ENCODE measurements at regions not wholly inside any gene's neighbourhood (a gene's known extent, or its start where the extent isn't known, plus 50 kb on each side); places are given as distances from the start of the nearest gene placed in this dataset.
A peak's percentile ranks its signal among the peaks of the same experiment; 100 is the strongest.

DNA sequence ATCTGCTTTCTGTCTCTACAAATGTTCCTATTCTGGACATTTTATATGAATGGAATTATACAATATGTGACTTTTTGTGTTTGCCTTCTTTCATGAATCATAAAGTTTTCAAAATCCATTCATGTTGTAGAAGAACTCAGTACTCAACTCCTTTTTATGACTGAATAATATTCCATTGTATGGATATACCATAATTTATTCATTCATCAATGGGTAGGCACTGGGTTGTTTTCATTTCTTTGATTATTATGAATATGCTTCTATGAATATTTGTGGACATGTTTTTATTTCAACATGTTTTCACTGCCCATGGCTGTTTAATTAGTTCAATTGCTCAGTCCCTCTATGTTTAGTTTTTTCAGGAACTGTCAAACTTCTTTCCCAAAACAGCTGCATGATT lies 76.5 kb upstream of the GTSF1L start:
- no peak overlapping the region for H3K27ac ChIP-seq (ENCODE audit: low read depth, low read length, poor library complexity, severe bottlenecking)
- H3K4me3 ChIP-seq (ENCODE audit: low read depth, low read length, poor library complexity, severe bottlenecking), result no peak overlapping the region
- no peaks in the 10 kb centered on the region for H3F3A ChIP-seq (ENCODE audit: insufficient read depth, low read length)
- peaks cover 29% of the 10 kb centered on the region for H3K4me1 ChIP-seq (ENCODE audit: insufficient read depth, low read length, severe bottlenecking)
- no peaks in the 10 kb centered on the region for H4K20me1 ChIP-seq (ENCODE audit: insufficient read depth, low read length)
- H3K27me3 ChIP-seq (ENCODE audit: insufficient read depth, low read length), result no peaks in the 10 kb centered on the region
- H3K79me2 ChIP-seq (ENCODE audit: insufficient read depth, low read length), result no peaks in the 10 kb centered on the region
- H3K4me2 ChIP-seq (ENCODE audit: low read length), result no peak overlapping the region
- no peaks in the 10 kb centered on the region for H3K9me2 ChIP-seq (ENCODE audit: low read depth, low read length)
- no peak overlapping the region for H2AFZ ChIP-seq (ENCODE audit: low read length)
- no peaks in the 10 kb centered on the region for H3K36me3 ChIP-seq (ENCODE audit: insufficient read depth, low read length)
- H3K9ac ChIP-seq (ENCODE audit: low read length), result no peak overlapping the region
- H3K9me3 ChIP-seq (ENCODE audit: low read length), result peaks cover 10% of the 10 kb centered on the region
- TF ChIP-seq EZH2 (IDR thresholded peaks at IDR 0.05; ENCODE audit: borderline replicate concordance, low read length), result no peak
- TF ChIP-seq, protein P1, sequence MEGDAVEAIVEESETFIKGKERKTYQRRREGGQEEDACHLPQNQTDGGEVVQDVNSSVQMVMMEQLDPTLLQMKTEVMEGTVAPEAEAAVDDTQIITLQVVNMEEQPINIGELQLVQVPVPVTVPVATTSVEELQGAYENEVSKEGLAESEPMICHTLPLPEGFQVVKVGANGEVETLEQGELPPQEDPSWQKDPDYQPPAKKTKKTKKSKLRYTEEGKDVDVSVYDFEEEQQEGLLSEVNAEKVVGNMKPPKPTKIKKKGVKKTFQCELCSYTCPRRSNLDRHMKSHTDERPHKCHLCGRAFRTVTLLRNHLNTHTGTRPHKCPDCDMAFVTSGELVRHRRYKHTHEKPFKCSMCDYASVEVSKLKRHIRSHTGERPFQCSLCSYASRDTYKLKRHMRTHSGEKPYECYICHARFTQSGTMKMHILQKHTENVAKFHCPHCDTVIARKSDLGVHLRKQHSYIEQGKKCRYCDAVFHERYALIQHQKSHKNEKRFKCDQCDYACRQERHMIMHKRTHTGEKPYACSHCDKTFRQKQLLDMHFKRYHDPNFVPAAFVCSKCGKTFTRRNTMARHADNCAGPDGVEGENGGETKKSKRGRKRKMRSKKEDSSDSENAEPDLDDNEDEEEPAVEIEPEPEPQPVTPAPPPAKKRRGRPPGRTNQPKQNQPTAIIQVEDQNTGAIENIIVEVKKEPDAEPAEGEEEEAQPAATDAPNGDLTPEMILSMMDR (IDR thresholded peaks at IDR 0.05; ENCODE audit: low read length), result no peak

DNA sequence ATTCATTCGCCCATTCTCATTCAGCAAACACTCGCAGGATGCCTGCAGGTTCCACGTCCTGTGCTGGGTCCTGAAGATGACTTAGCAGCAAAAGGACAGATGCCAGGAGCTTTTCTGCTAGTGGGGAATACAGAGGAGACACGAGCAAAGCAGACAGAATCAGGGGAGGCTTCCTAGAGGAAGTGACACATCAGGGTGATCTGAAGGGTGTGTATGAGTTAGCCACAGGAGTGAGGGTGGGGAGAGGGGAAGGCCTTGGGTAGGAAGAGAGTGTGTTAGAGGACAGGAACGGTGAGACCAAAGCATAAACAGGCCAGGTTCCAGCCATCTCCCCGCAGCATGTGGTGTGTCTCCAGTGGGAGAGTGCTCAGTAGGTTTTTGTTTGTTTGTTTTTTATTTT lies 73.4 kb upstream of the GTSF1L start:
- H3K9me3 ChIP-seq (ENCODE audit: low read length), result peaks cover 12% of the 10 kb centered on the region
- H3K27ac ChIP-seq (ENCODE audit: low read depth, low read length, poor library complexity, severe bottlenecking), result peak overlapping the region; percentile 82
- TF ChIP-seq, protein P1 (IDR thresholded peaks at IDR 0.05; ENCODE audit: low read length), result no peak
- no peak overlapping the region for H3K4me3 ChIP-seq (ENCODE audit: low read depth, low read length, poor library complexity, severe bottlenecking)
- H3K4me2 ChIP-seq (ENCODE audit: low read length), result peak overlapping the region; percentile 57
- no peaks in the 10 kb centered on the region for H3K9me2 ChIP-seq (ENCODE audit: low read depth, low read length)
- no peaks in the 10 kb centered on the region for H3F3A ChIP-seq (ENCODE audit: insufficient read depth, low read length)
- H4K20me1 ChIP-seq (ENCODE audit: insufficient read depth, low read length), result no peaks in the 10 kb centered on the region
- H3K27me3 ChIP-seq (ENCODE audit: insufficient read depth, low read length), result no peaks in the 10 kb centered on the region
- peak overlapping the region; percentile 39; the same call in 1 of the 2 replicates for H3K9ac ChIP-seq (ENCODE audit: low read length)
- no peaks in the 10 kb centered on the region for H3K79me2 ChIP-seq (ENCODE audit: insufficient read depth, low read length)
- H3K36me3 ChIP-seq (ENCODE audit: insufficient read depth, low read length), result no peaks in the 10 kb centered on the region
- peaks cover 36% of the 10 kb centered on the region for H3K4me1 ChIP-seq (ENCODE audit: insufficient read depth, low read length, severe bottlenecking)
- H2AFZ ChIP-seq (ENCODE audit: low read length), result no peak overlapping the region

DNA sequence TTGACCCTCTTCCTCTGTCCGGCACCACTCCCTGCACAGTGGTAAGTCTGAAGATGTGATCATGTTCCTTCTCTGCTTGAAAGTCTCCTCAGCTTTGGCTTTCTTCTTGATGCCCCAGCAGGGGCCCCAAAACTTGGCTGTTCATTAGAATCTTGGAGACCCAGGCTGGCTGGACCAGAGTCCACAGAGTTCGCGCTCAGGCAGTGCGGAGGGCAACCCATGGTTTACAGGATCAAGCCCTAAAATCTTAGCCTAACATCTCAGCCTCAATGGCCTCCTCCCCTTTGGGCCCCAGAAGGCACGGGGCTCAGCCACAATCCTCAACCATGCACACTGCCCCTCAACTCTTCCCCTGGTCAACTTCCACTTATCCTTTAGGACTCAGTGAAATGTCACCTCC lies 72.9 kb upstream of the GTSF1L start:
- no peaks in the 10 kb centered on the region for H3K9me2 ChIP-seq (ENCODE audit: low read depth, low read length)
- peak overlapping the region; percentile 57 for H3K4me2 ChIP-seq (ENCODE audit: low read length)
- H4K20me1 ChIP-seq (ENCODE audit: insufficient read depth, low read length), result no peaks in the 10 kb centered on the region
- peak overlapping the region; percentile 82 for H3K27ac ChIP-seq (ENCODE audit: low read depth, low read length, poor library complexity, severe bottlenecking)
- no peaks in the 10 kb centered on the region for H3K36me3 ChIP-seq (ENCODE audit: insufficient read depth, low read length)
- no peaks in the 10 kb centered on the region for H3K27me3 ChIP-seq (ENCODE audit: insufficient read depth, low read length)
- no peaks in the 10 kb centered on the region for H3K79me2 ChIP-seq (ENCODE audit: insufficient read depth, low read length)
- H3F3A ChIP-seq (ENCODE audit: insufficient read depth, low read length), result no peaks in the 10 kb centered on the region
- TF ChIP-seq EZH2 (IDR thresholded peaks at IDR 0.05; ENCODE audit: borderline replicate concordance, low read length), result no peak
- TF ChIP-seq, protein P1 (IDR thresholded peaks at IDR 0.05; ENCODE audit: low read length), result no peak
- H3K9me3 ChIP-seq (ENCODE audit: low read length), result peaks cover 8% of the 10 kb centered on the region
- peak overlapping the region; percentile 39; the same call in 1 of the 2 replicates for H3K9ac ChIP-seq (ENCODE audit: low read length)
- H3K4me1 ChIP-seq (ENCODE audit: insufficient read depth, low read length, severe bottlenecking), result peaks cover 36% of the 10 kb centered on the region
- peak overlapping the region; percentile 11 for H3K4me3 ChIP-seq (ENCODE audit: low read depth, low read length, poor library complexity, severe bottlenecking)
- no peak overlapping the region for H2AFZ ChIP-seq (ENCODE audit: low read length)
